CD4-positive, CD25-positive, alpha-beta regulatory T cell (primary cell): ENCODE measurements at regions not wholly inside any gene's neighbourhood (a gene's known extent, or its start where the extent isn't known, plus 50 kb on each side); places are given as distances from the start of the nearest gene placed in this dataset.

Experiments used
- ATAC-seq, 2 donors: fragments of 150-1000 bp; cut with Tn5 transposase; one replicate each; pipeline ENCODE4 v1.10.0; 2021; ENCODE audit warnings: low read depth in 2 of 2, moderate number of reproducible peaks in 2 of 2, moderate library complexity in 1 of 2
- DNase-seq, 3 donors: peaks; one replicate each; pipeline versions ENCODE4 v3.0.0 to v3.0.0-alpha.2; 2012 to 2022; ENCODE audit warnings: mixed read lengths in 1 of 3
- H3K27ac ChIP-seq: one replicate; pipeline ENCODE4 v1.7.0; 2013; ENCODE audit warnings: mild to moderate bottlenecking, low read length; ENCODE audit not compliant: insufficient read depth, poor library complexity, severe bottlenecking
- H3K27me3 ChIP-seq: one replicate; pipeline ENCODE4 v1.7.0; 2013; ENCODE audit warnings: low read length; ENCODE audit not compliant: control insufficient read depth, insufficient read depth
- H3K36me3 ChIP-seq: one replicate; pipeline ENCODE4 v1.7.0; 2013; ENCODE audit warnings: mild to moderate bottlenecking, low read length, moderate library complexity; ENCODE audit not compliant: control insufficient read depth, insufficient read depth
- H3K4me1 ChIP-seq: 2 replicates; pipeline ENCODE4 v1.7.0; 2013; ENCODE audit warnings: mild to moderate bottlenecking, low read length; ENCODE audit not compliant: insufficient read depth, control insufficient read depth, poor library complexity, severe bottlenecking
- H3K4me3 ChIP-seq: one replicate; pipeline ENCODE4 v1.7.0; 2013; ENCODE audit warnings: low read depth, mild to moderate bottlenecking, low read length, moderate library complexity
- H3K9me3 ChIP-seq, 2 experiments: 1 replicate in 1 of 2; 2 replicates in 1 of 2; pipeline ENCODE4 v1.7.0; 2013; ENCODE audit warnings: low read length in 2 of 2, mild to moderate bottlenecking in 1 of 2, moderate library complexity in 1 of 2; ENCODE audit not compliant: control insufficient read depth in 2 of 2
- H3K27ac Mint-ChIP-seq, 3 donors: one replicate each; pipeline ENCODE4 v1.8.0; 2020 to 2022; ENCODE audit warnings: mild to moderate bottlenecking in 3 of 3, mixed read lengths in 3 of 3, moderate library complexity in 2 of 3
- H3K27me3 Mint-ChIP-seq: one replicate; pipeline ENCODE4 v1.8.0; 2022; ENCODE audit warnings: mild to moderate bottlenecking, mixed read lengths
- H3K36me3 Mint-ChIP-seq: one replicate; pipeline ENCODE4 v1.8.0; 2020; ENCODE audit warnings: mixed read lengths
- H3K4me1 Mint-ChIP-seq, 4 donors: one replicate each; pipeline ENCODE4 v1.8.0; 2020 to 2022; ENCODE audit warnings: mixed read lengths in 4 of 4, mild to moderate bottlenecking in 1 of 4
- H3K4me3 Mint-ChIP-seq, 4 donors: one replicate each; pipeline ENCODE4 v1.8.0; 2020 to 2022; ENCODE audit warnings: mild to moderate bottlenecking in 4 of 4, mixed read lengths in 4 of 4, moderate library complexity in 3 of 4
- H3K9me3 Mint-ChIP-seq, 7 donors: one replicate each; pipeline ENCODE4 v1.8.0; 2020 to 2022; ENCODE audit warnings: mixed read lengths in 7 of 7, mild to moderate bottlenecking in 3 of 7, moderate library complexity in 2 of 7

DNA sequence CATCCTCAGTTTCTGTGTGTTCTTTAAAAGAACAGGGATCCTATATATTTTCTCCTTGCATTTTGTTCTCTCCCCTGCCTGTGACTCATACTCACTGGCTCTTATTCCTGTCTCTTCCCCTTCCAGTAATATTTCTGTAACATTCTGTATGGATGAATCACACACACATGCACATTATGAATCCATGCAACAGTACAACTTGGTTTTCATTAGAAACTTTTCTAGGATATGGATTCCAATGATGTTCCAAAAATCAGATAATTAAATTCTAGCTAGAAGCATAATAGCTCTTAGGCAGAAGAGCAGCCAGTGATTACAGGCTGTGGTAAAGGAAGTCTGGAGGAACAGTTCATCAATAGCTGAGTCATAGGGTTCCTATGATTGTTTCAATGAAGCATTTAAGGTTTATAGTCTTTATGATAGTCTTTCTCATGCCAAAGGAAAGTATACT lies 119.6 kb upstream of the PMFBP1 start:
- no peak overlapping the region for H3K27ac ChIP-seq
- Mint-ChIP-seq H3K27me3 (no peaks in the 10 kb centered on the region), H3K27ac (no peak overlapping the region), H3K9me3 (no peaks in the 10 kb centered on the region), H3K4me3 (no peak overlapping the region), H3K4me1 (no peaks in the 10 kb centered on the region), H3K36me3 (no peaks in the 10 kb centered on the region)
- H3K9me3 ChIP-seq: no peaks in the 10 kb centered on the region
- no peak for ATAC-seq
- H3K27me3 ChIP-seq: no peaks in the 10 kb centered on the region
- no peak overlapping the region for H3K4me3 ChIP-seq
- no peaks in the 10 kb centered on the region for H3K4me1 ChIP-seq
- DNase-seq: no peak
- no peaks in the 10 kb centered on the region for H3K36me3 ChIP-seq

DNA sequence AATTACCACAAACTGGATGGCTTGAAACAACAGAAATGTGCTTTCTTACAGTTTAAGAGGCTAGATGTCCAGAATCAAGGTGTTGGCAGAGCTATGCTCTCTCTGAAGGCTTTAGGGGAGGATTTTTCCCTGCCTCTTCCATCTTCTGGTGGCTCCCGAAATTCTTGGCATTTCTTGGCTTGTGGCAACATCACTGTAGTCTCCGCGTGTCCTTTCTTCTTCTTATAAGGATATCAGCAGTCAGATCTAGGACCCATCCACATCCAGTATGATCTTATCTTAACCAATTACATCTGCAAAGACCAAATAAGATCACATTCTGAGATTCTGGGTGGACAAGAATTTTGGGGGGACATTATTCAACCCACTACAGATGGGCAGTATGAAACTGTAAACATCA lies 119.2 kb upstream of the PMFBP1 start:
- no peak for DNase-seq
- Histone ChIP-seq H3K27ac (no peak overlapping the region), H3K4me3 (no peak overlapping the region), H3K4me1 (no peaks in the 10 kb centered on the region), H3K9me3 (no peaks in the 10 kb centered on the region), H3K36me3 (no peaks in the 10 kb centered on the region), H3K27me3 (no peaks in the 10 kb centered on the region)
- H3K4me3 Mint-ChIP-seq: no peak overlapping the region
- ATAC-seq: no peak
- no peaks in the 10 kb centered on the region for H3K36me3 Mint-ChIP-seq
- no peak overlapping the region for H3K27ac Mint-ChIP-seq
- no peaks in the 10 kb centered on the region for H3K4me1 Mint-ChIP-seq
- H3K9me3 Mint-ChIP-seq: peaks cover 0 to 2% (median 0%) of the 10 kb centered on the region in 7 donors
- no peaks in the 10 kb centered on the region for H3K27me3 Mint-ChIP-seq

GRCh38 chr16:72287649-72288048 lies 115.7 kb upstream of the PMFBP1 start:
- Histone ChIP-seq H3K4me1 (no peaks in the 10 kb centered on the region), H3K27ac (no peak overlapping the region), H3K9me3 (no peaks in the 10 kb centered on the region), H3K4me3 (no peak overlapping the region), H3K27me3 (no peaks in the 10 kb centered on the region), H3K36me3 (no peaks in the 10 kb centered on the region)
- no peak overlapping the region for H3K4me3 Mint-ChIP-seq
- no peak overlapping the region for H3K27ac Mint-ChIP-seq
- H3K27me3 Mint-ChIP-seq: no peaks in the 10 kb centered on the region
- ATAC-seq (no peak), DNase-seq (no peak)
- no peaks in the 10 kb centered on the region for H3K4me1 Mint-ChIP-seq
- no peaks in the 10 kb centered on the region for H3K36me3 Mint-ChIP-seq
- peaks cover 0 to 4% (median 0%) of the 10 kb centered on the region in 7 donors for H3K9me3 Mint-ChIP-seq

DNA sequence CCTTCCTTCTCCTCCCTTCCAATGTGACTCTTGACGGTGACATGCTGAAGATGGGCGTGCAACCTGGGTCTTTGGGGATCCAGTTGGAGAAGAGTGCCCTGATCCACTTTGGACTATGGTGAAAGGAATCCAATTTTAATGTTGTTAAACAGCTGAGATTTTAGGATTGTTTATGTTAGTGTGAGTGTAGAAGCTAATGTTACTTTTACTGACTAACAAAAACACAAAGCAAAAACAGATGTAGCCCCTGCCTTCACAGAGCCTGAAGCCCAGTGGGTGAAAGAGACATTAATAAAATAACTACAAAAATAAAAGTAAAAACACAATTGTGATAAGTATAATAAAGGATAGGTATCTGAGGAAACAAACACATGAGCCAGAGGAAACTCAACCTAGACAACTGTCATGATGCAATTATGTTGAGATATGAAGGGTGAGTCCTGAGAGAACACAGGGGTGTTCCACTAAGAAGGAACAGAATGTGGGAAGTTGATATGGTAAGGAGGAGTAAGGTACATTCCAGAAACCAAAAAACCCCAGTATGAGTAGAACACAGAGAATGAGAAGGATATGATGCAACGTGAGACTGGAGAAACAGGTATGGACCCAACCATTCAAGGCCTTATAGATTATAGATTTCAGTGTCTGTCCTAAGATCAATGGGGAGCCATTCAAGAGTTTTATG lies 115.1 kb upstream of the PMFBP1 start:
- no peaks in the 10 kb centered on the region for H3K27me3 ChIP-seq
- H3K36me3 Mint-ChIP-seq: no peaks in the 10 kb centered on the region
- H3K27ac Mint-ChIP-seq: peak overlapping the region in 1 of 3 donors; percentile 18
- DNase-seq: no peak
- ATAC-seq: no peak
- H3K27me3 Mint-ChIP-seq: no peaks in the 10 kb centered on the region
- H3K27ac ChIP-seq: no peak overlapping the region
- H3K4me3 ChIP-seq: no peak overlapping the region
- H3K4me1 Mint-ChIP-seq: no peaks in the 10 kb centered on the region
- H3K9me3 ChIP-seq: no peaks in the 10 kb centered on the region
- no peaks in the 10 kb centered on the region for H3K36me3 ChIP-seq
- H3K4me3 Mint-ChIP-seq: no peak overlapping the region
- H3K4me1 ChIP-seq: no peaks in the 10 kb centered on the region
- peaks cover 0 to 4% (median 0%) of the 10 kb centered on the region in 7 donors for H3K9me3 Mint-ChIP-seq

DNA sequence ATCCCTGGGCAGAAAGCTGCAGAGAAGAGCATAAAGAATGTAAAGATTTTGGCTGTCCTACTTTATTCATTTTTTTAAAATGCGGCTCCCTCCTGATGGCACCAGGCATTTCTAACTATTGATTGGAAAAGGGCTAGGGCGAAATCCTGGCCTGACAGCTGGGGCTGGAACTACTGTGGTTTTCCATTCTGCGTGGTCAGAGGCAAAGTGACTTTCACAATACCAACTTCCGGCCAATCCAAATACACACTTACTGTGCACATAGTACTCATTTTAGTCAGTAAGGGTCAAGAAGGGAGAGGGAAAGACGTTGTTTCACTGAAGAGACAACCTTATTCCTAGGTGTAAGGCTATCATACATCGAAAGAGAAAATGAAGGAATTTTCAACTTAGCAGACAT lies 113.8 kb upstream of the PMFBP1 start:
- no peaks in the 10 kb centered on the region for H3K36me3 Mint-ChIP-seq

GRCh38 chr16:72285324-72285723 lies 113.4 kb upstream of the PMFBP1 start:
- Histone ChIP-seq H3K36me3 (no peaks in the 10 kb centered on the region), H3K27ac (no peak overlapping the region), H3K4me3 (no peak overlapping the region), H3K27me3 (no peaks in the 10 kb centered on the region), H3K9me3 (no peaks in the 10 kb centered on the region), H3K4me1 (no peaks in the 10 kb centered on the region)
- Mint-ChIP-seq H3K4me3 (no peak overlapping the region), H3K9me3 (peaks cover 0 to 4% (median 0%) of the 10 kb centered on the region in 7 donors), H3K27me3 (no peaks in the 10 kb centered on the region), H3K36me3 (no peaks in the 10 kb centered on the region), H3K4me1 (no peaks in the 10 kb centered on the region), H3K27ac (no peak overlapping the region)
- ATAC-seq (no peak), DNase-seq (no peak)

More for the DNA sequence above, 113.8 kb upstream of the PMFBP1 start:
- Mint-ChIP-seq H3K4me1 (no peaks in the 10 kb centered on the region), H3K27me3 (no peaks in the 10 kb centered on the region), H3K9me3 (peaks cover 0 to 4% (median 0%) of the 10 kb centered on the region in 7 donors), H3K27ac (no peak overlapping the region), H3K4me3 (no peak overlapping the region)
- Histone ChIP-seq H3K27me3 (no peaks in the 10 kb centered on the region), H3K4me1 (no peaks in the 10 kb centered on the region), H3K27ac (no peak overlapping the region), H3K36me3 (no peaks in the 10 kb centered on the region), H3K4me3 (no peak overlapping the region), H3K9me3 (no peaks in the 10 kb centered on the region)
- DNase-seq (no peak), ATAC-seq (no peak)

DNA sequence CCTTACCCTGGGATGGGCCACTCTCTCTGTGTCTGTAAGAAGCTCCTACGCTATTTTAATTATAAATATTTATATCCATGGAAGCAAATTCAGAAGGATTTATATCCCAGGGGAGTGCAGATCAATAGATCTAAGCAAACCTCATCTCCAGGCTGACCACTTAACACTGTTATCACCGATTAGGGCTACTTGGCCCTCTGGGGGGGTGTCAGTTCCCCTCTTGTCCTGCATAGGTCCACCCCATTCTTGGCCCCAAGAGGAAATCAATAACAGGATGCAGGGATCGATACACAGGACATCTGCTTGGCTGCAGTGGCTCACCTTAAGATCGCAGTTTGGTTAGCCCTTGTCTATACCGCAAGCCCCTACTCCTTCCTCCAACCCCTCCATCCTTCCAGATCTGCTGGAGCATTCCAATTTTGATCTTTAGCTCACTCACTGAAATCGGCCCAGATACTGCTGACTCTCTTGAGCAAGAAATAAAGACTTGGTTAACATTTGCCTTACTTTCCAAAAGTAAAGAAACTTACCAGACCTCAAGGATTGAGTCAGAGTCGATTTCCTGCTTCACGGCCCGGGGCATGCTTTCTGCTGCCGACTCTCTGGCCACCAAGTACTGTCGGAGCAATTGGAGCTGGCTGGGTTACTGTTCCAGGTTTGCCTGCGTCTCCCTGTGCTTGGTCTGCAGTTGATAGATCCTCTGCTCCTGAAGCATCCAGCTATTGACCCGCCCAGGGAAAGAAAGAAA lies 112.3 kb upstream of the PMFBP1 start:
- Histone ChIP-seq H3K27ac (no peak overlapping the region), H3K36me3 (no peaks in the 10 kb centered on the region), H3K4me3 (no peak overlapping the region), H3K27me3 (no peaks in the 10 kb centered on the region), H3K9me3 (no peaks in the 10 kb centered on the region), H3K4me1 (no peaks in the 10 kb centered on the region)
- Mint-ChIP-seq H3K27ac (peak overlapping the region in 1 of 3 donors; percentile 11), H3K27me3 (no peaks in the 10 kb centered on the region), H3K4me1 (no peaks in the 10 kb centered on the region), H3K36me3 (no peaks in the 10 kb centered on the region), H3K9me3 (peaks cover 0 to 4% (median 0%) of the 10 kb centered on the region in 7 donors), H3K4me3 (no peak overlapping the region)
- no peak for DNase-seq
- ATAC-seq: no peak

DNA sequence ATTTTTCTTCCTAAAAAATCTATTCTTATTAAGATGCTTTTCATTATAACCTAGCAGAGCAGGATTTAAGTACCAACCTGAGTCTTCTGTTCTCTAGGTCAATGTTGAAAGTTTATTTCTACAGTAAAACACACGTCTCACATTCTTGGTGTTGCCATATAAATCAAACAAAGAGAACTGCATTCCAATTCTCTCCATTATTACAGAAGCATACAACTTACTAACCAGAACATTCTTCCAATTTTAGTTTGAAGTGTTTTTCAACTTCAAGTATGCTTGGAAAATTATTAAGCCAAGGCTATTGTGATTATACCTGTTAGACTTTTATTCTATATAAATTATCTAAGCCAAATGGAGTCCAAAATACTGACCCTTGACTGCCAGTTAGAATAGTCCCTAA lies 110.4 kb upstream of the PMFBP1 start:
- no peaks in the 10 kb centered on the region for H3K36me3 Mint-ChIP-seq
- no peak overlapping the region for H3K4me3 Mint-ChIP-seq
- H3K9me3 Mint-ChIP-seq: peaks cover 0 to 4% (median 0%) of the 10 kb centered on the region in 7 donors
- H3K27ac Mint-ChIP-seq: no peak overlapping the region
- ATAC-seq (no peak), DNase-seq (no peak)
- no peaks in the 10 kb centered on the region for H3K27me3 Mint-ChIP-seq
- H3K27ac ChIP-seq: no peak overlapping the region
- H3K27me3 ChIP-seq: no peaks in the 10 kb centered on the region
- no peaks in the 10 kb centered on the region for H3K9me3 ChIP-seq
- no peaks in the 10 kb centered on the region for H3K36me3 ChIP-seq
- no peak overlapping the region for H3K4me3 ChIP-seq
- H3K4me1 ChIP-seq: no peaks in the 10 kb centered on the region
- H3K4me1 Mint-ChIP-seq: no peaks in the 10 kb centered on the region
